Ecto neural progenitor cell (in vitro differentiated cells): ENCODE measurements at regions not wholly inside any gene's neighbourhood (a gene's known extent, or its start where the extent isn't known, plus 50 kb on each side); places are given as distances from the start of the nearest gene placed in this dataset.
"Not testable (repeated sequence)": the region's sequence is repeated elsewhere in the genome, so short reads cannot be mapped to it uniquely, and the experiment has no call there.

Experiments
- DNase-seq: peaks from one replicate; pipeline ENCODE4 v3.0.0-alpha.2; 2018; ENCODE audit warnings: low spot score

GRCh38 chr4:132382243-132382642, 766.9 kb upstream of the PCDH10 start:
- no peak for DNase-seq

GRCh38 chr4:132383571-132384199, 765.4 kb upstream of the PCDH10 start:
- no peak for DNase-seq

- no peak for DNase-seq
Observed at GRCh38 chr4:132384709-132385108, 764.4 kb upstream of the PCDH10 start.

GRCh38 chr4:132386130-132386529, 763.0 kb upstream of the PCDH10 start:
- DNase-seq: no peak

GRCh38 chr4:132387060-132387459, 762.0 kb upstream of the PCDH10 start:
- no peak for DNase-seq

GRCh38 chr4:132395561-132395960, 753.5 kb upstream of the PCDH10 start:
- DNase-seq: no peak

- no peak for DNase-seq
Observed at GRCh38 chr4:132396636-132397035, 752.5 kb upstream of the PCDH10 start.

GRCh38 chr4:132417220-132417619, 731.9 kb upstream of the PCDH10 start:
- DNase-seq: no peak

- no peak for DNase-seq
Observed at GRCh38 chr4:132427125-132427524, 722.0 kb upstream of the PCDH10 start.

GRCh38 chr4:132437117-132437516, 712.0 kb upstream of the PCDH10 start:
- DNase-seq: no peak

- DNase-seq: no peak
Observed at GRCh38 chr4:132445386-132445785, 703.7 kb upstream of the PCDH10 start.

GRCh38 chr4:132457987-132458386, 691.1 kb upstream of the PCDH10 start:
- DNase-seq: not testable (repeated sequence)

GRCh38 chr4:132479543-132479942, 669.6 kb upstream of the PCDH10 start:
- DNase-seq: no peak

GRCh38 chr4:132488555-132488954, 660.5 kb upstream of the PCDH10 start:
- DNase-seq: no peak

- DNase-seq: no peak
Observed at GRCh38 chr4:132493476-132493875, 655.6 kb upstream of the PCDH10 start.

- not testable (repeated sequence) for DNase-seq
Observed at GRCh38 chr4:132495267-132495812, 653.8 kb upstream of the PCDH10 start.

- DNase-seq: no peak
Observed at GRCh38 chr4:132498215-132498614, 650.9 kb upstream of the PCDH10 start.

- DNase-seq: no peak
Observed at GRCh38 chr4:132502096-132502552, 647.0 kb upstream of the PCDH10 start.

GRCh38 chr4:132504438-132504837, 644.7 kb upstream of the PCDH10 start:
- DNase-seq: no peak

- DNase-seq: no peak
Observed at GRCh38 chr4:132506568-132506967, 642.5 kb upstream of the PCDH10 start.

- no peak for DNase-seq
Observed at GRCh38 chr4:132513491-132513890, 635.6 kb upstream of the PCDH10 start.

- DNase-seq: no peak
Observed at GRCh38 chr4:132526652-132527051, 622.4 kb upstream of the PCDH10 start.

GRCh38 chr4:132527817-132528216, 621.3 kb upstream of the PCDH10 start:
- DNase-seq: no peak

- no peak for DNase-seq
Observed at GRCh38 chr4:132530861-132531260, 618.2 kb upstream of the PCDH10 start.
